ENCODE measurements at regions not wholly inside any gene's neighbourhood (a gene's known extent, or its start where the extent isn't known, plus 50 kb on each side); places are given as distances from the start of the nearest gene placed in this dataset.
"Not testable (repeated sequence)": the region's sequence is repeated elsewhere in the genome, so short reads cannot be mapped to it uniquely, and the experiment has no call there.

DNA sequence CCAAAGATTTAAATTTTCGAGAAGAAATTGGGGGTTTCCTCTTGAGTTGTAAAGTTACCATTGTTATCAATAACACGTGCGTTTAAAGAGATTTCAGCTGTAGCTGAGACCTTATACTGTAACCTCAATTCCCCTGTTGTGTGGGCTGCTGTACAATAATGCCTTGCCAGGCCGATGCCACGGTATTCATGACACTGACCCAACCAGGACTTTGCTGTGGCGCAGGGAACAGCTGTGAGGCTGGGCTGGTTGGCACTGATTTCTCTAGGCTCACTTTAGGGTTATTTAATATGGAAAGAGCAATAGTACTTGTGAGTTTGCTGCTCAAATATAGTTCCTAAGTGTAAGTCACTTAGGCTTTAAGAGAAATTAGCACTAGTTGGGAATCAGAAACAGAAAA, 744.2 kb downstream of the CDY1 start:
- H3K4me1 ChIP-seq (ENCODE audit: control insufficient read depth in 1 of 2, insufficient read depth in 2 of 2, low read length in 2 of 2); H3K27ac Mint-ChIP-seq; H3K79me2 ChIP-seq (ENCODE audit: insufficient read depth, low read length); H3K4me3 ChIP-seq (replicated peaks in 1 of 3; ENCODE audit: low read depth in 2 of 3, low read length in 3 of 3); H3K36me3 Mint-ChIP-seq; H3K4me3 Mint-ChIP-seq; DNase-seq; H3K27me3 ChIP-seq (ENCODE audit: control insufficient read depth in 2 of 2, insufficient read depth in 2 of 2, low read length in 2 of 2); H3K4me2 ChIP-seq (replicated peaks; ENCODE audit: extremely low read depth, low read length, poor library complexity, severe bottlenecking); intact Hi-C loops (cut with micrococcal nuclease); H3K9me3 ChIP-seq (replicated peaks in 1 of 2; ENCODE audit: control insufficient read depth in 1 of 2, insufficient read depth in 1 of 2, low read length in 2 of 2); H3K4me1 Mint-ChIP-seq; H3K9me3 Mint-ChIP-seq; H4K20me1 ChIP-seq (ENCODE audit: insufficient read depth, low read length); H3K27me3 Mint-ChIP-seq (ENCODE audit: low read depth in 3 of 3); H3K9ac ChIP-seq (ENCODE audit: insufficient read depth, low read length, poor library complexity, severe bottlenecking); H2AFZ ChIP-seq (ENCODE audit: insufficient read depth, low read depth, low read length, poor library complexity, severe bottlenecking); H3K27ac ChIP-seq (ENCODE audit: low read depth in 1 of 2, low read length in 2 of 2); H3K36me3 ChIP-seq (replicated peaks in 1 of 2; ENCODE audit: control insufficient read depth in 1 of 2, insufficient read depth in 2 of 2, low read length in 2 of 2): not testable (repeated sequence)
- 78% methylated on average over 3 of the region's 6 CpGs for WGBS (ENCODE audit: insufficient coverage)

DNA sequence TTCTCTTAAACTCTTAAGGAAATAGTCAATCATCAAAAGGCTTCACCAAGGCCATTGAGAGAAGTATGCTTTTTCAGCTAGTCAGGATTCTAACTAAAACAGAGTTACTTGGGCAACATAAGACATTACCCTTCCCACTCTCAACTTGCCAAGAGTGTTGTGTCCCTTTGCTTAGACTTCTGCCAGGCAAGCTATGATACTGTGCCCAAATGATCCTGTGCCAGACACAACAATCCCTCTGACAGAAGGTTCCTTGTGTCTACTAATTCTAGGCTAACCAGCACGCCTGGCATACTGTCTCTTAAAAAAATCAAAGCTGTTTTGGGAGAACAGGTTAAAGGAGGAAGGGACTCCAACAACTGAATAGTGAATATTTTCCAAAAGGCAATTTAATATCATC, 750.6 kb downstream of the CDY1 start:
- H3K79me2 ChIP-seq (ENCODE audit: insufficient read depth, low read length); H3K27me3 ChIP-seq (ENCODE audit: control insufficient read depth in 2 of 2, insufficient read depth in 2 of 2, low read length in 2 of 2); H3K4me2 ChIP-seq (replicated peaks; ENCODE audit: extremely low read depth, low read length, poor library complexity, severe bottlenecking); H3K27ac Mint-ChIP-seq; H3K27ac ChIP-seq (ENCODE audit: low read depth in 1 of 2, low read length in 2 of 2); H3K4me1 Mint-ChIP-seq; H3K36me3 ChIP-seq (replicated peaks in 1 of 2; ENCODE audit: control insufficient read depth in 1 of 2, insufficient read depth in 2 of 2, low read length in 2 of 2); H3K9ac ChIP-seq (ENCODE audit: insufficient read depth, low read length, poor library complexity, severe bottlenecking); H3K4me1 ChIP-seq (ENCODE audit: control insufficient read depth in 1 of 2, insufficient read depth in 2 of 2, low read length in 2 of 2); H3K27me3 Mint-ChIP-seq (ENCODE audit: low read depth in 3 of 3); H2AFZ ChIP-seq (ENCODE audit: insufficient read depth, low read depth, low read length, poor library complexity, severe bottlenecking); H3K9me3 Mint-ChIP-seq; H3K4me3 Mint-ChIP-seq; DNase-seq; intact Hi-C loops (cut with micrococcal nuclease); H3K9me3 ChIP-seq (replicated peaks in 1 of 2; ENCODE audit: control insufficient read depth in 1 of 2, insufficient read depth in 1 of 2, low read length in 2 of 2); H3K36me3 Mint-ChIP-seq; H3K4me3 ChIP-seq (replicated peaks in 1 of 3; ENCODE audit: low read depth in 2 of 3, low read length in 3 of 3); H4K20me1 ChIP-seq (ENCODE audit: insufficient read depth, low read length): not testable (repeated sequence)
- WGBS (ENCODE audit: insufficient coverage): no CpG with 5 or more reads among the region's 1 CpG

DNA sequence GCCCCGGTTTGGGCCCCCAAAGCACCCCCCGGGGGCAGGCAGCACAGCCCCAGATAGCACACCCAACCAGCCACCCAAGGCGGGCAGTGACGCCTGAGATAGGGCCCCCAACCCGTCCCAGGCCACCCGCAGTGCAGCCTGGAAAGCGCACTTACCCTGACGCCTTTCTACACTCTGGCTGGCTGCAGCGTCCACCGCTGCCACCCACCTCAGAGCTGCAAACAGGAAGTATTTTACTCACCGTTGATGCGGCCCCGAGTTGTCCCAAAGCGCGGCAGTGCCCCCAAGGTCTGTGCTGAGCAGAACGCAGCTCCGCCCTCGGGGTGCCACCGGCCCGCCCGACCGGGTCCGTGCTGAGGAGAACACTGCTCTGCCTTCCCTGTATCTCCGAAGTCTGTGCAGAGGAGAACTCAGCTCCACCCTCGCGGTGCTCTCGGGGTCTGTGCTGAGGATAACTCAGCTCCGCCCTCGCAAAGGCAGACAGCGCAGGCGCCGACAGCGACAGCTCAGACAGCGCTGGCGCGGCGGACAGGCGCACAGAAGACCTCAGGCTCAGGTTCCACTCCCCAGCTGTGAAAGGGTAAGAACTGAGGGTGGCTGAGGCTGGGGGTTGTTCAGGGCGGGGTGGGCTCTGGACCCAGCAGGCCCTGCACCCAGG, 786.9 kb downstream of the CDY1 start:
- Mint-ChIP-seq H3K9me3 (peaks cover 0 to 13% (median 0%) of the 10 kb centered on the region in 7 donors), H3K4me1 (no peaks in the 10 kb centered on the region), H3K4me3 (no peak overlapping the region), H3K27ac (no peak overlapping the region), H3K27me3 (ENCODE audit: low read depth in 3 of 3) (no peaks in the 10 kb centered on the region), H3K36me3 (no peaks in the 10 kb centered on the region)
- Histone ChIP-seq H3K9ac (ENCODE audit: insufficient read depth, low read length, poor library complexity, severe bottlenecking) (no peak overlapping the region), H2AFZ (ENCODE audit: insufficient read depth, low read depth, low read length, poor library complexity, severe bottlenecking) (no peak overlapping the region), H3K4me2 (replicated peaks; ENCODE audit: extremely low read depth, low read length, poor library complexity, severe bottlenecking) (no peak overlapping the region), H3K4me3 (replicated peaks in 1 of 3; ENCODE audit: low read depth in 2 of 3, low read length in 3 of 3) (no peak overlapping the region), H3K4me1 (ENCODE audit: control insufficient read depth in 1 of 2, insufficient read depth in 2 of 2, low read length in 2 of 2) (no peaks in the 10 kb centered on the region), H3K36me3 (replicated peaks in 1 of 2; ENCODE audit: control insufficient read depth in 1 of 2, insufficient read depth in 2 of 2, low read length in 2 of 2) (no peaks in the 10 kb centered on the region), H3K27ac (ENCODE audit: low read depth in 1 of 2, low read length in 2 of 2) (no peak overlapping the region), H3K79me2 (ENCODE audit: insufficient read depth, low read length) (no peaks in the 10 kb centered on the region), H3K27me3 (ENCODE audit: control insufficient read depth in 2 of 2, insufficient read depth in 2 of 2, low read length in 2 of 2) (no peaks in the 10 kb centered on the region), H3K9me3 (replicated peaks in 1 of 2; ENCODE audit: control insufficient read depth in 1 of 2, insufficient read depth in 1 of 2, low read length in 2 of 2) (peaks cover 0 to 22% of the 10 kb centered on the region in 2 donors), H4K20me1 (ENCODE audit: insufficient read depth, low read length) (no peaks in the 10 kb centered on the region)
- WGBS (ENCODE audit: insufficient coverage): 75% methylated on average over 14 of the region's 39 CpGs
- intact Hi-C loops (cut with micrococcal nuclease): no loop called here
- no peak for DNase-seq
- TF ChIP-seq, protein P1, sequence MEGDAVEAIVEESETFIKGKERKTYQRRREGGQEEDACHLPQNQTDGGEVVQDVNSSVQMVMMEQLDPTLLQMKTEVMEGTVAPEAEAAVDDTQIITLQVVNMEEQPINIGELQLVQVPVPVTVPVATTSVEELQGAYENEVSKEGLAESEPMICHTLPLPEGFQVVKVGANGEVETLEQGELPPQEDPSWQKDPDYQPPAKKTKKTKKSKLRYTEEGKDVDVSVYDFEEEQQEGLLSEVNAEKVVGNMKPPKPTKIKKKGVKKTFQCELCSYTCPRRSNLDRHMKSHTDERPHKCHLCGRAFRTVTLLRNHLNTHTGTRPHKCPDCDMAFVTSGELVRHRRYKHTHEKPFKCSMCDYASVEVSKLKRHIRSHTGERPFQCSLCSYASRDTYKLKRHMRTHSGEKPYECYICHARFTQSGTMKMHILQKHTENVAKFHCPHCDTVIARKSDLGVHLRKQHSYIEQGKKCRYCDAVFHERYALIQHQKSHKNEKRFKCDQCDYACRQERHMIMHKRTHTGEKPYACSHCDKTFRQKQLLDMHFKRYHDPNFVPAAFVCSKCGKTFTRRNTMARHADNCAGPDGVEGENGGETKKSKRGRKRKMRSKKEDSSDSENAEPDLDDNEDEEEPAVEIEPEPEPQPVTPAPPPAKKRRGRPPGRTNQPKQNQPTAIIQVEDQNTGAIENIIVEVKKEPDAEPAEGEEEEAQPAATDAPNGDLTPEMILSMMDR (IDR thresholded peaks at IDR 0.05): no peak

Measured in CD14-positive monocyte (primary cell).